Peyer's patch (tissue), 4 donors: ENCODE measurements at regions not wholly inside any gene's neighbourhood (a gene's known extent, or its start where the extent isn't known, plus 50 kb on each side); places are given as distances from the start of the nearest gene placed in this dataset.

Experiments
- DNase-seq, 3 donors: peaks; one replicate each; pipeline ENCODE4 v3.0.0-alpha.2; 2017 to 2019
- H3K27ac ChIP-seq, 4 donors: fragments of 200-600 bp; sonication (generic); one replicate each; pipeline ENCODE4 v1.5.1; 2016 to 2019
- H3K27me3 ChIP-seq, 2 donors: fragments of 200-600 bp; sonication (generic); one replicate each; pipeline ENCODE4 v1.5.1; 2019
- H3K36me3 ChIP-seq, 3 donors: fragments of 200-600 bp; sonication (generic); one replicate each; pipeline ENCODE4 v1.5.1; 2016 to 2019
- H3K4me1 ChIP-seq, 4 donors: fragments of 200-600 bp; sonication (generic); one replicate each; pipeline ENCODE4 v1.5.1; 2016 to 2019
- H3K4me3 ChIP-seq, 4 donors: fragments of 200-600 bp; sonication (generic); 1 replicate in 3 of 4; 2 replicates in 1 of 4; pipeline ENCODE4 v1.5.1; 2016 to 2019; ENCODE audit warnings: mild to moderate bottlenecking in 1 of 4
- H3K9me3 ChIP-seq, 4 donors: fragments of 200-600 bp; sonication (generic); one replicate each; pipeline ENCODE4 v1.5.1; 2016 to 2019; ENCODE audit warnings: mild to moderate bottlenecking in 1 of 4
- POLR2A ChIP-seq, 2 donors: fragments of 450-650 bp; IDR thresholded peaks; one replicate each; pipeline ENCODE4 v1.5.1; 2017; ENCODE audit warnings: antibody characterized with exemption in 2 of 2, mild to moderate bottlenecking in 2 of 2, moderate library complexity in 2 of 2
- TF ChIP-seq, protein P1 (sequence below), 6 experiments: fragments of 450-650 bp in 4 of 6; fragments of 200-600 bp in 2 of 6; sonication (generic) in 1 of 6; IDR thresholded peaks; one replicate each; pipeline ENCODE4 v1.5.1; 2017 to 2019; ENCODE audit warnings: antibody characterized with exemption in 6 of 6, mild to moderate bottlenecking in 3 of 6, moderate library complexity in 1 of 6

DNA sequence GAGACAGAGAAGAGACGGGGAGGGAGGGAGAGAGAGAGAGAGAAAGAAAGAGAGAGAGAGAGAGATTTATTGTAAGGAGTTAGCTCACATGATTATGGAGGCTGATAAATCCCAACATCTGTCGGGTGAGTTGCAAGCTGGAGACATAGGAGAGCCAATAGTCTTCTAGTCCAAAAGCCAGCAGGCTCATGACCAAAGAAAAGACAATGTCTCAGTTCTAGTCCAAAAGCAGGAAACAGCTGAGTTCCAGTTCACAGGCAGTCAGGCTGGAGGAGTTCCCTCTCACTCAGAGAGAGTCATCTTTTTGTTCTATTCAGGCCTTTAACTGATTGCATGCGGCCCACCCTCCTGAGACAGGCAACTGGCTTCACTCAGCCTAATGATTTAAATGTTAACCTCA lies 416.6 kb downstream of the PREX1 start:
- Histone ChIP-seq H3K27ac (no peak overlapping the region), H3K36me3 (no peaks in the 10 kb centered on the region), H3K27me3 (no peaks in the 10 kb centered on the region), H3K4me1 (no peaks in the 10 kb centered on the region), H3K9me3 (no peaks in the 10 kb centered on the region), H3K4me3 (no peak overlapping the region)
- TF ChIP-seq POLR2A (IDR thresholded peaks at IDR 0.05), result no peak
- DNase-seq, result no peak

DNA sequence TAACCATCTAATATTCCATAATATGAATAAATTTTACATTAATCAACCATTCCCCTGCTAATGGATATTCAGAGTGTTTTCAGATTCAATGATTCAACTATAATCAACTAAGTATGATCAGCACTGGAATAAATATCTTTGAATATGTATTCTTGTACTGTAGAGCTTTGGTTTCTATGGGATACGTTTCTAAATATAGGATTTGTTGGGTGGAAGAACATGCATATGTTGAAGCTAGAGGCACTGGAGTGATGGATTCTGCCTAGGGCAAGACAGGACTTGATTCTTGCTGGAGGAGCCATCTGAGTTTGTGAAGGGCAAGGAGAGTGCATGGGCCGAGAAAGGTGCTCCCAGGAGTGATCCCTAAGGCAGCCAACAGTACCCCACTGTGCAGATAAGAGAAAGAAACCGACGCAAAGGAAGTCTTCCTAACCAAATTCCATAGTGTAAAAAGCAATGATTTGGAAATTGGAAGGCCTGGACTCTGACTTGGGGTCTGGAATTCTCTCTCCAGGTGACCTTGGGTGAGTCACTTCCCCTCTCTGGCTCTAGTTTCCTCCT lies 418.7 kb downstream of the PREX1 start:
- no peaks in the 10 kb centered on the region for H3K36me3 ChIP-seq
- no peaks in the 10 kb centered on the region for H3K9me3 ChIP-seq
- H3K27me3 ChIP-seq, result no peaks in the 10 kb centered on the region
- H3K4me3 ChIP-seq, result no peak overlapping the region
- no peak overlapping the region for H3K27ac ChIP-seq
- H3K4me1 ChIP-seq, result no peaks in the 10 kb centered on the region
- TF ChIP-seq, protein P1, sequence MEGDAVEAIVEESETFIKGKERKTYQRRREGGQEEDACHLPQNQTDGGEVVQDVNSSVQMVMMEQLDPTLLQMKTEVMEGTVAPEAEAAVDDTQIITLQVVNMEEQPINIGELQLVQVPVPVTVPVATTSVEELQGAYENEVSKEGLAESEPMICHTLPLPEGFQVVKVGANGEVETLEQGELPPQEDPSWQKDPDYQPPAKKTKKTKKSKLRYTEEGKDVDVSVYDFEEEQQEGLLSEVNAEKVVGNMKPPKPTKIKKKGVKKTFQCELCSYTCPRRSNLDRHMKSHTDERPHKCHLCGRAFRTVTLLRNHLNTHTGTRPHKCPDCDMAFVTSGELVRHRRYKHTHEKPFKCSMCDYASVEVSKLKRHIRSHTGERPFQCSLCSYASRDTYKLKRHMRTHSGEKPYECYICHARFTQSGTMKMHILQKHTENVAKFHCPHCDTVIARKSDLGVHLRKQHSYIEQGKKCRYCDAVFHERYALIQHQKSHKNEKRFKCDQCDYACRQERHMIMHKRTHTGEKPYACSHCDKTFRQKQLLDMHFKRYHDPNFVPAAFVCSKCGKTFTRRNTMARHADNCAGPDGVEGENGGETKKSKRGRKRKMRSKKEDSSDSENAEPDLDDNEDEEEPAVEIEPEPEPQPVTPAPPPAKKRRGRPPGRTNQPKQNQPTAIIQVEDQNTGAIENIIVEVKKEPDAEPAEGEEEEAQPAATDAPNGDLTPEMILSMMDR (IDR thresholded peaks at IDR 0.05), result no peak
- TF ChIP-seq POLR2A (IDR thresholded peaks at IDR 0.05), result no peak
- DNase-seq, result no peak

DNA sequence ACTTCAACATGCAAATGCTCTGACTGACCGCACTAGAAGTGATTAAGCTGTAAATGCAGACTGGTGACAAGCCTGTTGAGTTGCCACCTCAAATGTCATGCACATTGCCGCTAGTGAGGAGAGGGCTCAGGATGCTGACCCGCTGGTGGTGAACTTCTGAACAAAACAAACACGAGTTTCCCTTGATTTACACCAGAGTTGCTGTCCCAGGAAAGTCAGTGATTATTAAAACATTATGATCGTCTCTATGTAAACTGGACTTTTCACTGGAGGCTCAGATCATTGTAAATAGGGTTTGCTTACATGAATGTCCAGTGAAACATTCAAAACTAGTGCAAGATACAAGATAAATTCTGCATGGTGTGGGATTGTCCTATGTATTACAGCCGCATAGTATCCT lies 420.1 kb downstream of the PREX1 start:
- Histone ChIP-seq H3K36me3 (no peaks in the 10 kb centered on the region), H3K4me3 (no peak overlapping the region), H3K27ac (no peak overlapping the region), H3K9me3 (no peaks in the 10 kb centered on the region), H3K4me1 (no peaks in the 10 kb centered on the region), H3K27me3 (no peaks in the 10 kb centered on the region)
- no peak for DNase-seq
- no peak for TF ChIP-seq POLR2A (IDR thresholded peaks at IDR 0.05)
- TF ChIP-seq, protein P1 (IDR thresholded peaks at IDR 0.05), result no peak

DNA sequence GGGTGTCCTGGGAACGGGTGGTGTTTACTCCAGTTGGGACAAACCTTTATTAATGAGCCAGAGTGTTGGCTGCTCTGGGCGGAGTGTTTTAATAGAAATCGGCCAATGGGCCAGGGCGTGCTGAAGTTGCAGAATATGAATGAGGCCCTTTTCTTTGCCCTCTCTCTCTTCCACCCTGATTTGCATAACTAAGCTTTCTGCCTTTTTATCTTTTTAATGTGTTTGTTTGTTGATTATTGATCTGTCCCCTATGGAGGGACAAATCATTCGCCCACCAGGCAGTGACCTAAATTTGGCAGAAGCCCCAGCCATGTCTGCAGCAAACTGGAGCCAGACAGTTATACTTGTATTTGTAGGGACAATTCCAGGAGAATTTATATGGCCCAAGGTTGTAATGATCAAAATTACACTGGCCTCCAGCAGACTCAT lies 420.9 kb downstream of the PREX1 start:
- no peak for DNase-seq
- no peaks in the 10 kb centered on the region for H3K4me1 ChIP-seq
- H3K9me3 ChIP-seq, result no peaks in the 10 kb centered on the region
- H3K4me3 ChIP-seq, result no peak overlapping the region
- no peaks in the 10 kb centered on the region for H3K36me3 ChIP-seq
- no peak overlapping the region for H3K27ac ChIP-seq
- no peaks in the 10 kb centered on the region for H3K27me3 ChIP-seq
- TF ChIP-seq, protein P1 (IDR thresholded peaks at IDR 0.05), result no peak
- TF ChIP-seq POLR2A (IDR thresholded peaks at IDR 0.05), result no peak

DNA sequence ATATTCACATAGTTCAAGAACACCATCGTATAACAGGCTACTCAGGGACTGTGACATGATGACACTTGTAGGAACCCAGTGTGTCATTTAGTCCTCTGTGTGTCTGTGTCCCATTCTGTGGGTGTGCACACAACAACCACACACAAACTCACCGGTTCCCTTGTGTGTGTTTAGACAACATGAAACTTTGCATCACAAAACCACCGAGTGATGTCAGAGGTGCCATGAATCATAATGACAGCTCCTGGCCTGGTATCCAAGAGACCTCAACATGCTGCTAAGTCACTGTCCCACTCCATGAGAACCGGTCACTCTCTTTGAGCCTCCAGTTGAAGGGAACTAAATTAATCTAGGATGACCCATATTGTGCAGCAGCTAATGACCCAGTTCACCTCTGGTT lies 421.3 kb downstream of the PREX1 start:
- H3K4me3 ChIP-seq, result no peak overlapping the region
- H3K27ac ChIP-seq, result no peak overlapping the region
- H3K9me3 ChIP-seq, result no peaks in the 10 kb centered on the region
- TF ChIP-seq, protein P1 (IDR thresholded peaks at IDR 0.05), result no peak
- no peak for TF ChIP-seq POLR2A (IDR thresholded peaks at IDR 0.05)
- no peaks in the 10 kb centered on the region for H3K27me3 ChIP-seq
- no peak for DNase-seq
- no peaks in the 10 kb centered on the region for H3K4me1 ChIP-seq
- no peaks in the 10 kb centered on the region for H3K36me3 ChIP-seq

DNA sequence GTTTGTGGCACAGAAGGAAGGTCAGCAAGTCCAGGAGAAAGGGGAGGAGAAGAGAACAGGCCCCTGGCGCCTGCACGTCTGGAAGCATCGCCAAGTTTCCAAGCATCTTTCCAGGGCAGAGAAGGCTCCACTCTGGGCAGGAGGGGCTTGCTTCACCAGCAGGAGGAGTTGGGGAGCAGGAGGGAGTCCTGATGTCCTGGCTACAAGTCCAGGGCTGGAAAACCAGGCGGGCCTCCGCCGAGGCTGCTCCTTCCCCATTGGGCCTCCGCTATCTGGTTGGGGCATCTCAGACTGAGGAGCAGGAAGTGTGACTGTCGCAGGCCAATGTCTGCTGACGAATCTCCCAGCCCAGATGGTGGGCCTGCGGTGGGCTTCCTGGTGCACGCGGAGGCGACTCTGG lies 421.9 kb downstream of the PREX1 start:
- no peak for DNase-seq
- H3K27ac ChIP-seq, result no peak overlapping the region
- H3K4me3 ChIP-seq, result no peak overlapping the region
- no peaks in the 10 kb centered on the region for H3K9me3 ChIP-seq
- H3K36me3 ChIP-seq, result no peaks in the 10 kb centered on the region
- H3K27me3 ChIP-seq, result no peaks in the 10 kb centered on the region
- H3K4me1 ChIP-seq, result no peaks in the 10 kb centered on the region
- no peak for TF ChIP-seq POLR2A (IDR thresholded peaks at IDR 0.05)
- TF ChIP-seq, protein P1 (IDR thresholded peaks at IDR 0.05), result no peak
